ENCODE measurements at regions not wholly inside any gene's neighbourhood (a gene's known extent, or its start where the extent isn't known, plus 50 kb on each side); places are given as distances from the start of the nearest gene placed in this dataset.

- no peak for TF ChIP-seq CTCF (IDR thresholded peaks at IDR 0.05; ENCODE audit: extremely low read depth, missing control alignments)
- no peak for DNase-seq (ENCODE audit: low spot score)
Observed at GRCh38 chr12:131499864-131500190, 211.1 kb upstream of the SFSWAP start.

GRCh38 chr12:131500564-131500963 lies 210.3 kb upstream of the SFSWAP start:
- no peak for DNase-seq (ENCODE audit: low spot score)
- no peak for TF ChIP-seq CTCF (IDR thresholded peaks at IDR 0.05; ENCODE audit: extremely low read depth, missing control alignments)

GRCh38 chr12:131505561-131505960 lies 205.3 kb upstream of the SFSWAP start:
- DNase-seq (ENCODE audit: low spot score): no peak
- no peak for TF ChIP-seq CTCF (IDR thresholded peaks at IDR 0.05; ENCODE audit: extremely low read depth, missing control alignments)

GRCh38 chr12:131506426-131506825 lies 204.5 kb upstream of the SFSWAP start:
- DNase-seq (ENCODE audit: low spot score): no peak

GRCh38 chr12:131507094-131507493 lies 203.8 kb upstream of the SFSWAP start:
- no peak for TF ChIP-seq CTCF (IDR thresholded peaks at IDR 0.05; ENCODE audit: extremely low read depth, missing control alignments)
- no peak for DNase-seq (ENCODE audit: low spot score)

More at GRCh38 chr12:131506426-131506825, 204.5 kb upstream of the SFSWAP start:
- TF ChIP-seq CTCF (IDR thresholded peaks at IDR 0.05; ENCODE audit: extremely low read depth, missing control alignments): no peak

- no peak for TF ChIP-seq CTCF (IDR thresholded peaks at IDR 0.05; ENCODE audit: extremely low read depth, missing control alignments)
- DNase-seq (ENCODE audit: low spot score): no peak
Observed at GRCh38 chr12:131507881-131508280, 203.0 kb upstream of the SFSWAP start.

GRCh38 chr12:131509701-131510100 lies 201.2 kb upstream of the SFSWAP start:
- TF ChIP-seq CTCF (IDR thresholded peaks at IDR 0.05; ENCODE audit: extremely low read depth, missing control alignments): no peak
- no peak for DNase-seq (ENCODE audit: low spot score)

Data from GM20000 (cell line).